B cell (primary cell): ENCODE measurements at regions not wholly inside any gene's neighbourhood (a gene's known extent, or its start where the extent isn't known, plus 50 kb on each side); places are given as distances from the start of the nearest gene placed in this dataset.

Experiments
- ATAC-seq: fragments of 200-7000 bp; cut with Tn5 transposase; one replicate; pipeline ENCODE4 v1.10.0; 2021; ENCODE audit warnings: low read depth, mild to moderate bottlenecking, moderate number of reproducible peaks, moderate library complexity
- CTCF ChIA-PET: fragments of 350-600 bp; sonication (Branson Sonifier 250); formaldehyde crosslinking; loops from one replicate; lab custom pipeline; 2021; ENCODE audit warnings: antibody characterized with exemption, inconsistent platforms; lab: Charles Lee
- POLR2A ChIA-PET: fragments of 350-600 bp; sonication (Branson Sonifier 250); formaldehyde crosslinking; loops from one replicate; lab custom pipeline; 2021; ENCODE audit warnings: antibody characterized with exemption; lab: Charles Lee
- DNase-seq: peaks from one replicate; pipeline ENCODE4 v3.0.0; 2013
- H2AFZ ChIP-seq: 2 replicates; pipeline ENCODE4 v1.6.1; 2012; ENCODE audit warnings: mild to moderate bottlenecking, low read depth, low read length; ENCODE audit not compliant: insufficient read depth, poor library complexity, severe bottlenecking
- H3K27ac ChIP-seq, 2 donors: 1 replicate in 1 of 2; 2 replicates in 1 of 2; pipeline ENCODE4 v1.5.1; 2012 to 2013; ENCODE audit warnings: low read length in 2 of 2, mild to moderate bottlenecking in 2 of 2, moderate library complexity in 1 of 2
- H3K27me3 ChIP-seq, 4 experiments: fragments of 200-600 bp in 1 of 4; sonication (generic) in 1 of 4; replicated peaks in 1 of 4; 1 replicate in 2 of 4; 2 replicates in 2 of 4; pipeline versions ENCODE4 v1.6.1 to v1.7.0; 2013 to 2016; ENCODE audit warnings: low read length in 3 of 4, mild to moderate bottlenecking in 2 of 4, mixed read lengths in 1 of 4, moderate library complexity in 1 of 4; ENCODE audit not compliant: insufficient read depth in 4 of 4, control insufficient read depth in 3 of 4; ENCODE audit errors: control extremely low read depth in 1 of 4
- H3K36me3 ChIP-seq, 2 experiments: replicated peaks in 1 of 2; 1 replicate in 1 of 2; 2 replicates in 1 of 2; pipeline versions ENCODE4 v1.6.1 to v1.7.1; 2013; ENCODE audit warnings: low read length in 1 of 2; ENCODE audit not compliant: insufficient read depth in 2 of 2, control insufficient read depth in 1 of 2; ENCODE audit errors: control extremely low read depth in 1 of 2, extremely low read depth in 1 of 2
- H3K4me1 ChIP-seq, 2 donors: fragments of 200-600 bp in 1 of 2; sonication (generic) in 1 of 2; 1 replicate in 1 of 2; 2 replicates in 1 of 2; pipeline versions ENCODE4 v1.5.1 to v1.6.1; 2013 to 2017; ENCODE audit warnings: low read length in 2 of 2; ENCODE audit not compliant: control insufficient read depth in 2 of 2, insufficient read depth in 2 of 2
- H3K4me2 ChIP-seq: replicated peaks from 2 replicates; pipeline ENCODE3; 2012; ENCODE audit warnings: mild to moderate bottlenecking, low read depth, low read length; ENCODE audit not compliant: poor library complexity, severe bottlenecking
- H3K4me3 ChIP-seq, 5 experiments: fragments of 200-600 bp in 1 of 5; sonication (generic) in 1 of 5; 1 replicate in 3 of 5; 2 replicates in 2 of 5; pipeline versions ENCODE4 v1.5.1 to v1.7.0; 2011 to 2016; ENCODE audit warnings: low read length in 4 of 5, mild to moderate bottlenecking in 4 of 5, low read depth in 2 of 5, control low read depth in 1 of 5, moderate library complexity in 1 of 5; ENCODE audit not compliant: insufficient read depth in 1 of 5; ENCODE audit errors: control extremely low read depth in 1 of 5, extremely low read depth in 1 of 5
- H3K79me2 ChIP-seq: fragments of 200-600 bp; sonication (generic); one replicate; pipeline ENCODE4 v1.6.0; 2016; ENCODE audit warnings: low read length; ENCODE audit not compliant: control insufficient read depth, insufficient read depth
- H3K9ac ChIP-seq: fragments of 200-600 bp; sonication (generic); 2 replicates; pipeline ENCODE4 v1.6.1; 2017; ENCODE audit warnings: mild to moderate bottlenecking, low read length, moderate library complexity
- H3K9me3 ChIP-seq, 3 donors: one replicate each; pipeline versions ENCODE4 v1.6.1 to v1.7.1; 2013; ENCODE audit warnings: low read length in 2 of 3; ENCODE audit not compliant: control insufficient read depth in 2 of 3, insufficient read depth in 1 of 3; ENCODE audit errors: control extremely low read depth in 1 of 3
- H4K20me1 ChIP-seq: 2 replicates; pipeline ENCODE4 v1.6.0; 2012; ENCODE audit warnings: mild to moderate bottlenecking, low read length; ENCODE audit not compliant: insufficient read depth, control insufficient read depth, poor library complexity, severe bottlenecking
- H3K27ac Mint-ChIP-seq: one replicate; pipeline ENCODE4 v1.8.0; 2021; ENCODE audit warnings: mixed read lengths
- H3K27me3 Mint-ChIP-seq: one replicate; pipeline ENCODE4 v1.8.0; 2021; ENCODE audit warnings: mixed read lengths
- H3K4me1 Mint-ChIP-seq: one replicate; pipeline ENCODE4 v1.8.0; 2021; ENCODE audit warnings: mixed read lengths
- H3K4me3 Mint-ChIP-seq: one replicate; pipeline ENCODE4 v1.8.0; 2021; ENCODE audit warnings: mixed read lengths
- H3K9me3 Mint-ChIP-seq: one replicate; pipeline ENCODE4 v1.8.0; 2022; ENCODE audit warnings: mixed read lengths; ENCODE audit not compliant: insufficient read depth
- EZH2 ChIP-seq: IDR thresholded peaks from 2 replicates; pipeline ENCODE4 v1.6.1; 2012; ENCODE audit warnings: borderline replicate concordance, low read depth, mild to moderate bottlenecking, moderate library complexity, low read length; ENCODE audit not compliant: insufficient read depth, poor library complexity, severe bottlenecking
- WGBS: methylation state at CpG from one replicate; pipeline ENCODE4 v1.1.5; 2013; ENCODE audit warnings: missing lambda C conversion rate; ENCODE audit not compliant: insufficient coverage; 5-methylcytosine and 5-hydroxymethylcytosine counted together
- intact Hi-C: fragments of 100-400 bp; cut with micrococcal nuclease; formaldehyde crosslinking; loops from one replicate; pipeline ENCODE4 v1.10.0; 2022
- TF ChIP-seq, protein P1 (sequence below): fragments of 200-600 bp; IDR thresholded peaks from one replicate; pipeline ENCODE4 v1.8.0; 2022; ENCODE audit warnings: antibody characterized with exemption, mild to moderate bottlenecking

DNA sequence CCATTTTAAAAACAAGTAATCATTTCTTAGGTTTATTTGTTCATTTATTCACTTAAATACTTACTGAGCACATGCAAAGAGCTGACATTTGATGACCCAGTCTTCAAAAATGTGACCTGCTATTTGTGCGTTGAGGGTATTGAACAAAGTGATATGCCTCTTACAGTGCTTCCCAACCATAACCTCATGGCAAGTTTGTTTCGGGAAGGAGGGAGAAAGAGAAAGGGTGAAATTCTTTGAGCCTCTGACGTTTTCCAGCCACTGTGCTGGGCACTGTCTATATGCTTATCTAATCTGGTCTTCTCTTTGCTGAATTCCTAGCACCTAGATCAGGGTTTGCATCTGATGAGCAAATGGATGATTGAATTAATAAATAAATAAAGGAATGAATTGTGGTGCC is 479.1 kb downstream of the HAPSTR1 start:
- TF ChIP-seq EZH2: no peak
- TF ChIP-seq, protein P1, sequence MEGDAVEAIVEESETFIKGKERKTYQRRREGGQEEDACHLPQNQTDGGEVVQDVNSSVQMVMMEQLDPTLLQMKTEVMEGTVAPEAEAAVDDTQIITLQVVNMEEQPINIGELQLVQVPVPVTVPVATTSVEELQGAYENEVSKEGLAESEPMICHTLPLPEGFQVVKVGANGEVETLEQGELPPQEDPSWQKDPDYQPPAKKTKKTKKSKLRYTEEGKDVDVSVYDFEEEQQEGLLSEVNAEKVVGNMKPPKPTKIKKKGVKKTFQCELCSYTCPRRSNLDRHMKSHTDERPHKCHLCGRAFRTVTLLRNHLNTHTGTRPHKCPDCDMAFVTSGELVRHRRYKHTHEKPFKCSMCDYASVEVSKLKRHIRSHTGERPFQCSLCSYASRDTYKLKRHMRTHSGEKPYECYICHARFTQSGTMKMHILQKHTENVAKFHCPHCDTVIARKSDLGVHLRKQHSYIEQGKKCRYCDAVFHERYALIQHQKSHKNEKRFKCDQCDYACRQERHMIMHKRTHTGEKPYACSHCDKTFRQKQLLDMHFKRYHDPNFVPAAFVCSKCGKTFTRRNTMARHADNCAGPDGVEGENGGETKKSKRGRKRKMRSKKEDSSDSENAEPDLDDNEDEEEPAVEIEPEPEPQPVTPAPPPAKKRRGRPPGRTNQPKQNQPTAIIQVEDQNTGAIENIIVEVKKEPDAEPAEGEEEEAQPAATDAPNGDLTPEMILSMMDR: no peak
- no peak for DNase-seq
- H3K9me3 Mint-ChIP-seq: no peaks in the 10 kb centered on the region
- H3K27ac Mint-ChIP-seq: no peak overlapping the region
- Histone ChIP-seq H3K36me3 (no peaks in the 10 kb centered on the region), H3K27me3 (no peaks in the 10 kb centered on the region), H3K4me1 (no peaks in the 10 kb centered on the region), H3K4me2 (no peak overlapping the region), H2AFZ (no peak overlapping the region), H3K9me3 (no peaks in the 10 kb centered on the region), H4K20me1 (no peaks in the 10 kb centered on the region), H3K79me2 (no peaks in the 10 kb centered on the region), H3K4me3 (no peak overlapping the region), H3K9ac (no peak overlapping the region), H3K27ac (no peak overlapping the region)
- intact Hi-C loops: no loop called here
- no peak for ATAC-seq
- H3K27me3 Mint-ChIP-seq: peaks cover 8% of the 10 kb centered on the region
- no CpG with 5 or more reads among the region's 3 CpGs for WGBS
- H3K4me1 Mint-ChIP-seq: no peaks in the 10 kb centered on the region
- POLR2A ChIA-PET: no interaction called here
- CTCF ChIA-PET: no interaction called here
- H3K4me3 Mint-ChIP-seq: no peak overlapping the region

GRCh38 chr16:9578459-9578858 is 487.0 kb downstream of the HAPSTR1 start:
- no peaks in the 10 kb centered on the region for H3K79me2 ChIP-seq
- H4K20me1 ChIP-seq: no peaks in the 10 kb centered on the region
- no peak overlapping the region for H3K27ac Mint-ChIP-seq
- H3K9ac ChIP-seq: no peak overlapping the region
- H3K9me3 Mint-ChIP-seq: peaks cover 2% of the 10 kb centered on the region
- no peaks in the 10 kb centered on the region for H3K9me3 ChIP-seq
- H2AFZ ChIP-seq: no peak overlapping the region
- intact Hi-C loops: no loop called here
- no peak overlapping the region for H3K4me2 ChIP-seq
- no peak overlapping the region for H3K4me3 ChIP-seq
- no peak for ATAC-seq
- DNase-seq: no peak
- H3K36me3 ChIP-seq: no peaks in the 10 kb centered on the region
- POLR2A ChIA-PET: no interaction called here
- no peaks in the 10 kb centered on the region for H3K4me1 Mint-ChIP-seq
- 100% methylated on average over 3 of the region's 7 CpGs for WGBS
- H3K27me3 Mint-ChIP-seq: peaks cover 5% of the 10 kb centered on the region
- H3K27me3 ChIP-seq: no peaks in the 10 kb centered on the region
- H3K27ac ChIP-seq: no peak overlapping the region
- H3K4me1 ChIP-seq: no peaks in the 10 kb centered on the region
- no peak overlapping the region for H3K4me3 Mint-ChIP-seq
- CTCF ChIA-PET: no interaction called here
- TF ChIP-seq EZH2: no peak
- TF ChIP-seq, protein P1: no peak
